ENCODE measurements at regions not wholly inside any gene's neighbourhood (a gene's known extent, or its start where the extent isn't known, plus 50 kb on each side); places are given as distances from the start of the nearest gene placed in this dataset.

DNA sequence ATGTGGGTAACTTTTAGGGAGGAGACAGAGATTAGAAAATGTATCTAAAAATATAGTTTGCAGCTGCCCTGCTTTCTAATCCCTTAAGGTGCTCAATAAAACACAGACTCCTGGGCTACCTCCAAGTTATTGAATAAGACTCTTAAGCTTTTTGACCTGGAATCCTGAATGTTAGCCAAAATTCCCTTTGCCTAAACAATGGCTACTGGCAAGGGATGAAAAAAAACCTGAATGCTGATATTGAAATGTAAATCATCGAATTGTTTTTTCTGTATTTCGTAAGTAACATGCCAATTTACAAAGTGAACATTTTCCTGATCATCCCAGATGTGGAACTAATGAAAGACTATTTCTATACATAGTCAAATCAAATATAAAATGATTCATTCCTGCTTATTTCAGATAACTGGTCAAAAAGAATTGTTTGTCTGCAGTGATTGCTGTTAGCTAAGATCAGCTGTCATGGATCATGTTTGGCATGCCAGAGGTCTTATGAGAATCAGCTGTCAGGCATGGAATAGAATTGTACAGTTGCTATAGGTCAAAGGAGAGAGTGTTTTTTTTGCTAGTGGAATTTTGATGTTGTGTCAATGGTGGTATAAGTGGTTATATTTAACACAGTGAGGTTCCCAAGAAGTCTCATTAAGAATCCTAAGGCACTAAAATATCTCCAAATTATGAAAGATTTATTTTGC is 363.6 kb upstream of the CWC22 start:
- no peak for DNase-seq

DNA sequence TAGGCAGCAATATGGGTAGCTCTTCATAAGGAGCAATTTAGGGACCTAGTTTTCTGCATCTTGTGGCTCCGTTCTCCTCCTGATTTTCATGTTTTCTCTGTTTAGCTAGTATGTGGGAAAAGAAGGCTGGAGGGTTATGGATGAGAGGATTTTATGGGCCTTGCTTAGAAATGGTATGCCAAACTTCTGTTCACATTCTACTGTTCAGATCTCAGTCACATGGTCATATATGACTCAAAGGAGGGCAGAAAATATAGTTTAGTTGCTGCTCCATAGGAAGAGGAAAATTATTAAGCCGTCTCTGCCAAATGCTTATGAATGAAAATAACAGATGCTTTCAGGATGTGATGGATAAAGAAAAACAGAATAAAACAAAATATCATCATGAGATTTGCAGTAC is 361.8 kb upstream of the CWC22 start:
- DNase-seq: no peak

DNA sequence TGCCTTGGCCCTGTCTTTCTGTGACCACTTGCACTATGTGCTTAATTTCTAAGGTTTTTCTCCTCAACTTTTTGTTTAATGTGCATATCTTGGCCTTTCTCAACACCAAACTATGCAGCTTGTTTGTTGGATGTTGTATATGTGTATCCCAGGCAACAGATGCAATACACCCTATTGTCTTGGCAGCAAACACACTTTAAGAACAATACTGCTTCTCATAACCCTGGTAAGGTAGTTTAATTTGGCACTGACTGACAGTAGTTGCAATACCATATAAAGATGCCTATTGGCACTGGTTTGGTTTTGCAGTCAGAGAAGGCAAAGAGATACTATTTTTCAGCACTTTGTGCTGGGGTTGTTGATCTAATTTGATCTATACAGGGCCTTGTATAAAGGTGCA is 360.7 kb upstream of the CWC22 start:
- DNase-seq: no peak

DNA sequence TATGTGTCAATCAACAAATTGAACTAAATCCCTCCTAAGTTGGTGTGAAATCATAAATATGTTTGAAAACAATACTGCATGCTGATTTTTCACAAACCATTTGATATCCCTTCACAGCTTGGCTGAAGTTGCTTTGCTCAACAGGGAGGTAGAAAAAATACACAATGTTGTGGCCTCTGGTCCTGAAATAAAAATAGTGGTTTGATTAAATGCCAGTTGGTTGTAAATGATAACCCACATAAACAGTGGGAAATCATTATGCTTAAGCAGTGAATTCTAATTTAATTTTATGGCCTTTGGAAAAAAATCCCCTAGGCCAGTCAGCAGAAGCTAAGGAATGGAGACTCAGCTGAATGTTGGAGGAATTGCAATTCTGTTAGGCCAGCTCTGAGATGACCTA is 359.4 kb upstream of the CWC22 start:
- DNase-seq: no peak

DNA sequence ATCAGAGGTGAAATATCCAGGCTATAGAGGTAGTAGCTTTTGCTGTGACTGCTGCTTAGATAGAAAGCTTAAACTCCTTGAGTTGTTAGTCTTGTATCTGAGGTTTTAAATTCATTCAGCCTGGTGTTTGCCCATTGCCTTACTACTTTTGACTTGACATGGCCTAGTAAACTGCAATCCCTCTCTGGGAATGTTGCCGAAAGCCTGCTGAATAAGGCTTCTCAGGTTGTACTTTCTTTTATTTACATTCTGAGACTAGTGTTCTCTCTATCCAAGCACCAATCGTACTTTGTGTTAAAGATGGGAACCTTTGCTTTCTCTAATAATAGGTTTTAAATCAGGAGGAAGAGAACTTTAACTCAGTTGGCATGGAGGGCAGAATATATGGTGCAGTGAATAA is 357.6 kb upstream of the CWC22 start:
- no peak for DNase-seq

DNA sequence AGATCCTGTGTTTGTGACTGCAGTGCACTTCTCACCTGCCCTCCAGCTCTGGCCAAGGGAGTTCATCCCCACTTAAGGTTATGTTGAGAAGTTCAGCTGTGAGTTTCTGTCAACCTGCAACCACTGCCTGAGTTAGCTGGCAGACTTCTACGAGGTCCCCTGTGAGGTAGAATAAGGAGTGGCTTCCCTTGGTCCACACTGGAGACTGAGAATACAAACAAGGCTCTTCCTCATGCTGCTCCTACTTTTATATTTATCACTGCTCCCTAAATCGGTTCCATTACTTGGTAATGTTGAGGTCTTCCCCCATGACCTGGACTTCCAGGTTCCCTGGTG is 353.2 kb upstream of the CWC22 start:
- no peak for DNase-seq

DNA sequence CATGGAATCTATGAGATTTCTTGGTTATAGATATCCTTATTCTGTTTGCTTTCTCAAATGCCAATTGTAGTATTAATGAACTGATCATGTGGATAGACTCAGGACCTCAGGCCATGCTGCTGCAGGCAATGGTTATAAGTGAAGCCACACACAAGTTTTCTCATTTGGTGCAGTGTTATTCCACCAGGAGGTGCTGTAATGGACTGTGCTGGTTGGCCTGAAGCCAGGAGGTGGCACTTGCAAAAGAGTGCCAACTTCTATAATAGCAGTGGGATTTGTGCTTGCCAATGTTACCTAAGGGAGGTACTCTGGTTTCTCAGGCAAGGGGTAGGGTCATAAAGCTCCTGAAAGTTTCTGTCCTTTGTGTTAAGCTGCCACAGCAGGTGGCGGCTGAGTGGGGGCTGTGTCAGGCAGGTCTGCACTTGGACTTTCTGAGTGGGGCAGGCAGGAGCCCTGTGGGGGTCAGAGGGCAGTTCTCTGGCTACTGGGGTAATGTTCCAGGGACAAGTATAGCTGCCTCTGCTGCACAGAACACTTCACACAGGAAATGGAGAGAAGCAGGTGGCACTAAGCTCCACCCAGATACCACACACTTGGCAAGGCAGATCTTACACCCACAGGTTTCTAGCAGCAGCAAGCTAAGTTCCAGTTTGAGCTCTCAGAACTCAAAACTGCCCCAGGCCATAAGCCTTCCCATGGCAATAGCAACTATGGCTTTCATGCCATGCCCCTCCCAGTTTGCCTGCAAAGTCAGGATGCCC is 352.6 kb upstream of the CWC22 start:
- DNase-seq: no peak

DNA sequence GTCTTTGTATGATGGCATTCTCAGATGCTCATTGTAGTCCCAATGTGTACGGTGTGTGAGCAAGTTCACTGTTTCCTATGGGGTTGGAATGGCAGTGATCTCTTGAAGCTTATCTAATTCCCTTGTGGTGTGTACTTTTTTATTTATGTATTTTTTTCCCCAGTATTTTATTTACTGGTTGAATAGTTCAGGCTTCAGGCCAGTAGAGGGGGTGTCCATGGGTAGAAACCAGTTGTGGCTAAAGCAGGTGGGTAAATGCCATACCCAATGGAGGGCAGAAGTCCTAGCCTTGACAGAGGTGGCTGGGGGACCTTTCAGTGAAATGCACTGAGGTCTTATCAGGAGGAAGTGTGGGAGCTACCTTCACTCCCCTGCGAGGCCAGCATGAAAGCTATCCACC is 351.4 kb upstream of the CWC22 start:
- DNase-seq: no peak

DNA sequence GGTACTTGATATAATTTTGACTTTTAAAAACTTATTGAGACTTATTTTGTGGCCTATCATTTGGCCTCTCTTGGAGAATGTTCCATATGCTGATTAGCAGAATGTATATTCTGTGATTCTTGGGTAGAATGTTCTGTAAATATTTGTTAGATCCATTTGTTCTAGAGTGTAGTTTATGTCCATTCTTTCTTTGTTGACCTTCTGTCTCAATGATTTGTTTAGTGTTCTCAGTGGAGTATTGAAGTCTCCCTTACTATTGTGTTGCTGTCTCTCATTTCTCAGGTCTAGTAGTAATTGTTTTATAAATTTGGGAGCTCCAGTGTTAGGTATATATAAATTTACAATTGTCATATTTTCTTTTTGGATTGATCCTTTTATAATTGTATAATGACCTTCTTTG is 349.6 kb upstream of the CWC22 start:
- no peak for DNase-seq

DNA sequence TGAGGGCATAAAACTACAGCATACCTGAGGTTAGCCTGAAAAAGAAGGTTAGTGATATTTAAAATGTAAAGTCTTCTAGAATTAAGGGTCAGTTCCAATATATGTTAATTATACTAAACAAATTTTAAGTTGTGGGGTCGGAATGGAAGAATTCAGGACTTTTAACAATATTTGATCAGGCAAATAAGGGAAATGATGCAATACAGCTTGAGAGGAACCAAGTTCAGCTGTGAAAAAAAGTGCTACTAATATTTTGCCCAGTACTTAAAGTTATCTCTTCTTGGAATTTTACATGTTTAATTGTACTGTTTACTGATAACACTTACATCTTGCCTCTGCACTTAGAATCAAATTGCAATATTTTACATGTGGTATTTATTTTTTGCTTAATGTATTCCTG is 345.5 kb upstream of the CWC22 start:
- DNase-seq: no peak

DNA sequence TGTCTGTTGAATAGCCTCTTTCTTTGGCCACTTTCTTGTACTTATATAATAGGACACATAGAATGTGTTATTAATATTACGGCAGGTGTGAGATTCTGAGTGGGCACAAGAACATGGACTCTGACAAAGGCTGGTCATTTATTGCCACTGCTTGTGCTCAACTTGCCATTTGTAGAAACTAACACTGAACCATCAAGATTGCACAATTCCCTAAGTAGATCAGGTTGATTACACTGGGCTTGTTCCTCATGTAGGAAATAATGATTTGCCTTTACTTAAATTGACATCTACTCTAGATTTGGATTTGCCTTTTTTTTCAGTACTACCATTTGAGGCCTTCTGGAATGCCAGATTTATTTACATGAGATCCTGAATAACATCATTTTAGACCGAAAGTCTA is 342.7 kb upstream of the CWC22 start:
- DNase-seq: no peak

DNA sequence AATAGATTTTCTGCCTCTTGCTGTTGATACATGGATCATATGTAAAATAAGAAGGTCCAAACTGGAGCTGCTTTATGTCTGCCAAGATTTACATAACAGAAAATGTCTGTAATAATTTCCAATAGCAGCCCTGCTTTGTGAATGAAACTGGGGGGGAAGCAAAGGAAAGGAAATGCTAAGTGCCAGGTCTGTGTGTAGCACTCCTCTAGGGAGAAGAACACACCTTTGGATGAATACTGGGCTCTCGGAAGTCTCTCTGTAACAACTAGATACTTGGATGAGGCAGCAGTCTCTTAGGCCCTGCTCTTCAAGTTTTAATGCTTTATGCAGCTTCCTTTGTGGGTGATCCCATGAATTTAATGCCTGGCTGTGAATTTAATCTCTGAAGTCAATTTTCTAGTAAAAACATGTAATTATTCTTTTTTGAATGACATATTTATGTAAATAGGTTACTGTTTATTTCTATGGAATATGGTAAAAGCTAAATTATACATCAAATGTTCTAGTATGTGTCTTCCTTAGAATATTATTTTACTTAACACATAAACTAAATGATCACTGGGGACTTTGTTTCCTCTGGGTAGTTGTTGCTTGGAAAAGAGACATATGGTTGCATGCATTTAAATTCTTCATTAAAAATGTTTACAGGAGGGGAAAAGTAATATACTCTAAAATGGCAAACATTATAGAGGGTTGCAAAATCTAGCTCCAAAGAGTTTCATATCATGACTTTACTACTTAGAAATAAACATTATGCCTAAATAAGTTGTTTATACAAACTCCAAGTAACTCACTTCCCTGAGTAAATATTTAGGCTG is 336.6 kb upstream of the CWC22 start:
- no peak for DNase-seq

DNA sequence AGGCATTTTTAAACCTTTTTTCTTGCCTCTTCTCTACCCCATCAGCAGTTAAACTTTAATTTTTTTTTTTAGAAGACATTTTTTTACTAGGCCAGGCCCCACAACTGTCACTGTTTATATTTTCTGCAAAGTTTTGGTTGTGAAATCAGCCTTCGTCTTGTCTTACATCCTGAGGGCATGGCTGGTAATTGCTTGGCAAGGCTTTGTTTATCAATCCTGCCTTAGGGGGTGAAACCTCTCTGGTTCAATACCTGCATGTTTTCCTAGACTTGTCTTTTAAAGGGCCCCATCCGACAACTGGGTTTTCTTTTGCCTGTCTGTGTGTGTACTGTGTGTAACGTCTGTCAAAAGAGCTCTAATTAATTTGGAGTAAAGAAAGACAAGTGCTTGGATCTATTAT is 330.0 kb upstream of the CWC22 start:
- no peak for DNase-seq

DNA sequence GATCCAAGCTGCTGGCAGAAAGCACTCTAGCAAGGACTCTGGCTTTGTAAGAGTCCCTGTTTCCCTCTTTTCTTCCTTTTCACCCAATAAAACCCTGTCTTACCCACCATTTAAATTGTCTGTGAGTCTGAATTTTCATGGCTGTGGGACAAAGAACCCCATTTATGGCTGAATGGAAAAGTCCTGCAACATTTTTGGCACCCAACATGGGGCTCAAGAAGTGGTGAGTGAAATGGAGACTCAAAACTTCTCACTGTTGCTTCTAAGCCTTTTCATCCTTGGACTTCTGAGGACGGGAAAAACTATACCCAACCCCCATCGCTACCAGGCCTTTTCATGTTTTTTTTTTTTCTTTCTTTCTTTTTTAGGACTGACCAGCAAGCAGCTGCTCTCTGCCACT is 329.5 kb upstream of the CWC22 start:
- no peak for DNase-seq

DNA sequence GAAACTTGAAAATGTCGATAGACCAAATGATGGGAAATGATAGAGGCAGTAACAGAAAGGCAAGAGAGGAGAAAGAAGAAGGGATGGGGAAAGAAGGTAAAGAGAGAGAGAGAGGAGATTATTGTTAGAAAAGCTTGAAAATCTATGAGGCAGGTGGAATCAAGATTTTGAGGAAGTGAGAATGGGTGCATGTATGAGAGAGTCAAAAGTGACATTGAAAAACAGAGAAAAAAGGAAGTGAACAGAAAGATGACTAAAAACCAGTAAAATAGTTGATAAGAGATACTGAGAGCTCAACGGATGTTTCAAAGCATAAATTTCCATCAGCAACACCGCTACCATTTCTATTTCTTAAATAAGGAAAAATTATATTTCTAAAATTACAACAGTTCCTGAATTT is 327.4 kb upstream of the CWC22 start:
- DNase-seq: no peak

DNA sequence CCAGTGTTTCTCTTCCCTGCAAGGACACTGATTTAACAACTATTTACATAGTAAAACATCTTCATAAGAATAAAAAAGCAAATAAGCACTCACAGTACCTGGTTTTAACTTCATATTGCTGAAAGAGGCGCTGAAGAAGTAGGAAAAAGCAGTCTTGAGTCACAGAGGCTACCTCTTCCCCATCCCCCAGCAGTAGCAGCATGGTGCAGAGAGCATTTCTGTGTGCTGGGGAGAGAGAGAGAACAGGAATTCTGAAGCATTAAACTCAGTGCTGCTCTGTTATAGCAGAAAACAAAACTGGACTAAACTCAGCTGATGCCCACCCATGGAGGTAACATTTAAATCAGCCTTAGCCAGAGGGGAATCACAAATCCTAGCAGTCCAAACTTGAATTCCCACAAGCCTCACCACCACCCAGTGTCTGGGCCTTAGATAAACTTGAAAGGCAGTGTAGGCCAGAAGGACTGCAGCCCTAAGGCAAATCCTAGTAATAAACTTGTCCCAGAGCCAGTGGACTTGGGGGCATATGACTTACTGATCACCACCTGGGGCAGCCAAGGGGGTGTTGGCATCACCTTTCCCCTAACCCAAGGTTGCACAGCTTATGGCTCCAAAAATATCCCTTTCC is 321.8 kb upstream of the CWC22 start:
- DNase-seq: no peak

DNA sequence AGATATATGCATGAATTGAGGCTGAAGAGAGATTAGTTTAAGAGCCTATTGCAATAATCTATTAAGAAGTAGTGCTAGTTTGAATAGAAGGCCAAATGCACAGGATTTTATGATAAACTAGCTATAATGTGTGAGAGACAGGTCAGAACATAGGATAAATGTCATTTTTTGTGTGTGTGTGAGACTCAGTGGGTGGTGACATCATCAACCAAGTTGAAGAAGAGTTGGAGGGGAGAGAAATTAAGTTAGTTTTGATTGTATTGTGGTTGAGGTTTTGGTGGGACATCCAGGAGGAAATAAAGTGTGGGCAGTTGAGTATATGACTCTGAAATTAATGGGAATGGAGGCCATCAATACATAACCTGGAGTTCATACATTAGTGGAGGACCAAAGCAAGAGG is 320.1 kb upstream of the CWC22 start:
- no peak for DNase-seq

DNA sequence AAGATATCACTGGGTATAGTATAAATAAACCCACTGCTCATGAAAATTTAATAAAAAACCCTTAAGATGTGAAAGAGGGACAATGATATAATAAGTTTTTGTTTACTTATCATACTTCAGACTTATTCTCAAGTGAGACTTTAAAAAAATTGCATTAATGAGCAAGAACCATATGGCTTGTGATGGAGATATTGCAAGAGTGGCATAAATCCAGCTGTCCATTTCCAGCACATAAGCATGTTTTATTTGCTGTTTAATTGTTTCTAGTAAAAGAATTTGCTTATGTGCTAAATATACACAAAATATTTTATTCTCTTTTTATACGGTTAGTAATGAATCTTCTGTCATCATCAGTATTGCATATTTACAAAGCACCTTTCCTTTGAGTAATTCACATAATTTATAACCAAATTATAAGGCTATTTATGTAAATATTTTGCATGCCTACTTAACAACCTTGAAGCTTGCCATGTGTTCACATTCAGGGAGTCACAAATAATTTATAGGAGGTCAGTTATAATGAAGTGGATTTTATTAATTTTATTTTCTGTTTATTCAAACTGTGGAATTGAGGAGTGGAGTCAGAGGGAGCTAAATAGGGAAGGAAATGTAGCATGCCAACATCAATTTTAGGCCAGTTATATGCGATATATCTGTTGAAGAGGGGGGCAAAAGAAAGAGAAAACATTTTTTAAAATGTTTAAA is 318.5 kb upstream of the CWC22 start:
- DNase-seq: no peak

DNA sequence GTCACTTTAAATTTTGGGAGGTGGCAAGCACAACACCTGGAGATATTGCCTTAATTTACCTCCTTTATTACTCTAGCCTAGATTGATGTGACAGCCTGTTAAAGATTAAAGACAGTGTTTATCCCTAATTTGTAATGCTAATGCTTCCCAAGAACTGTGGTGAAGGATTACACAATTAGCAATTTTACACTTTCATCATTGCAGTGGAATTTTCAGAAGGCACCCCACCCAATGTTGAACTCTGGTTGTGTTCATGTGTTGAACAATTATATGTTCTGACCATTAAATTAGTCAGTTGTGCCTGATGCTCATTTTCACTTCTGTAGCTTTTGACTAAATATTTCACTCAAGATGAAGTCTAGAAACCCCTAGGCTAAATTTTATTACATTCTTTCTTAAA is 317.1 kb upstream of the CWC22 start:
- DNase-seq: no peak

DNA sequence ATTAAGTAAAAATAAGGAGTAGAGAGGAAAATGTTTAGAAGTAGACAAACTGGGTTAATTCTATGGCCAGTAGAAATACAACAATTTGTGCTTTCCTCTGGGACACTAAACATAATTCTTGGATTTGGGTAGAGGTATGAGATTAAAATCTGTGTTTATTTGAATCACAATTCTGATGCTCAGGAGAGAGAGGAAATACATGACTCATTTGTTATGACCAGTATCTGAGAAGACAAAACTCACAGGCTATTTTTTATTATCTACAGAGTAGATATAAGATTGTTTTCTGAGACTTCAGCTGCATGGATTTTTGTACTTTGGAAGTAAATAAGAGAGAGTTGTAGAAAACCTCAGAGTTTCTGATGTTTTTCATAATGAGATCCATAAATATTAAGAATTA is 315.7 kb upstream of the CWC22 start:
- no peak for DNase-seq

DNA sequence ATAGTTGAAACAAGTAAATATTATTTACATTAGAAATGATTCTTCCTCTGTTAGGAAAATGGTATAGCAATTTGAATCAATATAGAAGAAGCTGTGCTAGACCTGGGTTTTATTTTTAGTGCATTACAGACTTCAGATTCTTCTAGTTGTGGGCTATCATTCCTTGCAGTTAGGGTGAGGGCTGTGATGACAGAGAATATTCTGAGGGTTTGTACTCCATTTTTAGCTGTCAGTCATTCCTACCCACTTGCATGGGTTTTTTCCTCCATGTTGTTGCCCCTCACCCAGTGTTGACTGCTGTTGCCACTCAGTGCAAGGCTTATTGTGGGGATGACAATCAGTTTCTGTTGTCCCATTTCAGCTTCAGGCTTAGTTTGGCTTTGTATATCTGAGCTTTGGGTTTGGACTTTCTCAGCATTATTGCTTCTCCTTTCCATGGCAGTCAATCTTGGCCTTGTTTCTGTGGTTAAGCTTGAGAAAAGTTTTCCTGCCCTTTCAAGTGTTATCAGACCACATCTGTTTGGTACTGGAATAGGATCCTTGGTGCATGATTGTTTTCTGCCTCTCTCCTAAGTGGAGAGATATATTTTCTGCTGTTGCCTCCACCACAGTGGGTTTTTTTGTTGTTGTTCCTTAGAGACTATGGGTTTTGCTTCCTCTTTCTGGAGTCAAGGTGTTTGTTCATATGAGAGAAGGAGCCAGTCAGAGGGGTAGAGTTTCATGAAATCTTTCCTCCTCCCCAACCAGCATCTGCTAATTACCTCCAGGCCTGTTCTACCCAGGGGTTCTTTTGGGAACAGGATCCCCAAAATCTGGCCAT is 312.7 kb upstream of the CWC22 start:
- DNase-seq: no peak

Measured in amygdala (tissue), 56 donors.